ENCODE measurements at regions not wholly inside any gene's neighbourhood (a gene's known extent, or its start where the extent isn't known, plus 50 kb on each side); places are given as distances from the start of the nearest gene placed in this dataset.

GRCh38 chr14:64654246-64654900 is 49.9 kb upstream of the PLEKHG3 start:
- H2AFZ ChIP-seq (ENCODE audit: low read depth, low read length), result no peak overlapping the region

More at GRCh38 chr14:64654246-64654900, 49.9 kb upstream of the PLEKHG3 start:
- no TSS peak for BruUV-seq (replicated peaks)
- Histone ChIP-seq H4K20me1 (replicated peaks; ENCODE audit: control insufficient read depth, extremely low read depth, insufficient read depth, low read length) (no peaks in the 10 kb centered on the region), H3K79me2 (ENCODE audit: control insufficient read depth, insufficient read depth, low read length) (no peaks in the 10 kb centered on the region), H3K9me1 (replicated peaks; ENCODE audit: control insufficient read depth, extremely low read depth, insufficient read depth, low read length) (no peaks in the 10 kb centered on the region), H3K9me3 (replicated peaks; ENCODE audit: control insufficient read depth, insufficient read depth, low read length) (no peaks in the 10 kb centered on the region), H3K4me3 (replicated peaks in 1 of 3; ENCODE audit: insufficient read depth in 1 of 3, low read depth in 1 of 3, low read length in 3 of 3) (no peak overlapping the region), H3K27ac (ENCODE audit: insufficient read depth, low read depth, low read length) (no peak overlapping the region), H3K4me1 (ENCODE audit: control insufficient read depth, extremely low read depth, insufficient read depth, low read length) (peaks cover 9% of the 10 kb centered on the region), H3K9ac (replicated peaks; ENCODE audit: extremely low read depth, insufficient read depth, low read length) (no peak overlapping the region), H3K27me3 (ENCODE audit: control insufficient read depth in 2 of 2, insufficient read depth in 2 of 2, low read length in 2 of 2) (peaks cover 2% of the 10 kb centered on the region in 2 experiments), H3K4me2 (ENCODE audit: insufficient read depth, low read length) (peak overlapping the region; percentile 8), H3K36me3 (ENCODE audit: control insufficient read depth in 2 of 2, extremely low read depth in 1 of 2, insufficient read depth in 2 of 2, low read length in 2 of 2) (no peaks in the 10 kb centered on the region)
- ChIA-PET POLR2A (no interaction called here), CTCF (interaction anchor here (0.8 to 1.7 kb wide), 4 partner anchors 16 to 238 kb away, joined by 3 to 4 read pairs (median 4); no protein-coding TSS in a partner anchor)
- no peak for TF ChIP-seq POLR2A (IDR thresholded peaks at IDR 0.05; ENCODE audit: low read depth, low read length)
- no peak for TF ChIP-seq CTCF (IDR thresholded peaks at IDR 0.05; ENCODE audit: extremely low read depth in 1 of 2, insufficient read depth in 1 of 2, low read depth in 1 of 2, low read length in 2 of 2)
- TF ChIP-seq GATA2 (IDR thresholded peaks at IDR 0.05; ENCODE audit: insufficient read depth, insufficient read length, low read depth, low read length), result no peak
- TF ChIP-seq FOS (IDR thresholded peaks at IDR 0.05; ENCODE audit: borderline replicate concordance, insufficient read depth, low read length), result peak; percentile 41
- no peak for TF ChIP-seq POLR2AphosphoS5 (IDR thresholded peaks at IDR 0.05; ENCODE audit: insufficient read depth, low read depth, low read length)
- TF ChIP-seq MAX (IDR thresholded peaks at IDR 0.05; ENCODE audit: insufficient read depth, insufficient read length), result no peak
- peak; percentile 27 for TF ChIP-seq JUN (IDR thresholded peaks at IDR 0.05; ENCODE audit: borderline replicate concordance, insufficient read depth, insufficient read length, low read depth)
- no peak for TF ChIP-seq EZH2 (IDR thresholded peaks at IDR 0.05; ENCODE audit: borderline replicate concordance, low read depth, low read length, severe bottlenecking)
- no peak for TF ChIP-seq MYC (IDR thresholded peaks at IDR 0.05; ENCODE audit: low read depth, low read length)
- intact Hi-C loops (cut with micrococcal nuclease) (no loop called here), dilution Hi-C loops (cut with MboI; ENCODE audit: extremely low pct_ligation_motif_present, low sequenced_read_pairs) (no loop called here)
- DNase-seq (ENCODE audit: low read depth, low spot score) (peak; percentile 85), FAIRE-seq (peak; percentile 90)

All from endothelial cell of umbilical vein (primary cell).